ENCODE measurements at regions not wholly inside any gene's neighbourhood (a gene's known extent, or its start where the extent isn't known, plus 50 kb on each side); places are given as distances from the start of the nearest gene placed in this dataset.

GRCh38 chr11:112817376-112817775 lies 143.8 kb upstream of the NCAM1 start:
- CTCF ChIA-PET = no interaction called here
- Histone ChIP-seq H3K9me3 (ENCODE audit: control insufficient read depth, insufficient read depth, low read length) (no peaks in the 10 kb centered on the region), H3K27ac (ENCODE audit: low read depth, low read length) (no peak overlapping the region), H3K4me3 (ENCODE audit: low read depth, low read length) (no peak overlapping the region), H3K27me3 (ENCODE audit: control insufficient read depth, insufficient read depth, low read length) (no peaks in the 10 kb centered on the region)
- no peak for DNase-seq (ENCODE audit: low read depth, low spot score)
- POLR2A ChIA-PET = no interaction called here
- TF ChIP-seq CTCF (IDR thresholded peaks at IDR 0.05; ENCODE audit: low read depth, low read length) = no peak

GRCh38 chr11:112822478-112823274 lies 138.5 kb upstream of the NCAM1 start:
- CTCF ChIA-PET = no interaction called here

GRCh38 chr11:112826026-112826425 lies 135.2 kb upstream of the NCAM1 start:
- TF ChIP-seq CTCF (IDR thresholded peaks at IDR 0.05; ENCODE audit: low read depth, low read length) = no peak
- no peak for DNase-seq (ENCODE audit: low read depth, low spot score)
- no peak overlapping the region for H3K27ac ChIP-seq (ENCODE audit: low read depth, low read length)
- no peak overlapping the region for H3K4me3 ChIP-seq (ENCODE audit: low read depth, low read length)
- ChIA-PET POLR2A (no interaction called here), CTCF (no interaction called here)
- H3K27me3 ChIP-seq (ENCODE audit: control insufficient read depth, insufficient read depth, low read length) = no peaks in the 10 kb centered on the region
- H3K9me3 ChIP-seq (ENCODE audit: control insufficient read depth, insufficient read depth, low read length) = no peaks in the 10 kb centered on the region

More at GRCh38 chr11:112822478-112823274, 138.5 kb upstream of the NCAM1 start:
- H3K9me3 ChIP-seq (ENCODE audit: control insufficient read depth, insufficient read depth, low read length) = no peaks in the 10 kb centered on the region
- H3K27ac ChIP-seq (ENCODE audit: low read depth, low read length) = no peak overlapping the region
- H3K4me3 ChIP-seq (ENCODE audit: low read depth, low read length) = no peak overlapping the region
- no peaks in the 10 kb centered on the region for H3K27me3 ChIP-seq (ENCODE audit: control insufficient read depth, insufficient read depth, low read length)
- POLR2A ChIA-PET = no interaction called here
- no peak for TF ChIP-seq CTCF (IDR thresholded peaks at IDR 0.05; ENCODE audit: low read depth, low read length)
- DNase-seq (ENCODE audit: low read depth, low spot score) = no peak

- Histone ChIP-seq H3K27ac (ENCODE audit: low read depth, low read length) (no peak overlapping the region), H3K4me3 (ENCODE audit: low read depth, low read length) (no peak overlapping the region), H3K9me3 (ENCODE audit: control insufficient read depth, insufficient read depth, low read length) (no peaks in the 10 kb centered on the region), H3K27me3 (ENCODE audit: control insufficient read depth, insufficient read depth, low read length) (no peaks in the 10 kb centered on the region)
- DNase-seq (ENCODE audit: low read depth, low spot score) = no peak
- ChIA-PET POLR2A (no interaction called here), CTCF (no interaction called here)
- no peak for TF ChIP-seq CTCF (IDR thresholded peaks at IDR 0.05; ENCODE audit: low read depth, low read length)
Observed at GRCh38 chr11:112826788-112827187, 134.4 kb upstream of the NCAM1 start.

GRCh38 chr11:112828421-112828820 lies 132.8 kb upstream of the NCAM1 start:
- H3K27me3 ChIP-seq (ENCODE audit: control insufficient read depth, insufficient read depth, low read length) = no peaks in the 10 kb centered on the region
- POLR2A ChIA-PET = no interaction called here
- CTCF ChIA-PET = no interaction called here
- no peaks in the 10 kb centered on the region for H3K9me3 ChIP-seq (ENCODE audit: control insufficient read depth, insufficient read depth, low read length)
- no peak overlapping the region for H3K4me3 ChIP-seq (ENCODE audit: low read depth, low read length)
- H3K27ac ChIP-seq (ENCODE audit: low read depth, low read length) = no peak overlapping the region
- no peak for DNase-seq (ENCODE audit: low read depth, low spot score)
- no peak for TF ChIP-seq CTCF (IDR thresholded peaks at IDR 0.05; ENCODE audit: low read depth, low read length)

All from AG04450 (cell line).